T-helper 1 cell (primary cell): ENCODE measurements at regions not wholly inside any gene's neighbourhood (a gene's known extent, or its start where the extent isn't known, plus 50 kb on each side); places are given as distances from the start of the nearest gene placed in this dataset.

Experiments
- DNase-seq, 5 donors: peaks; one replicate each; pipeline ENCODE4 v3.0.0-alpha.2; 2012 to 2020

GRCh38 chr12:59929110-59929509 is 333.3 kb downstream of the SLC16A7 start:
- no peak for DNase-seq

- DNase-seq = no peak
These were observed 338.7 kb downstream of the SLC16A7 start for GRCh38 chr12:59934486-59934885.

GRCh38 chr12:59936534-59936933 is 340.7 kb downstream of the SLC16A7 start:
- DNase-seq = no peak

- DNase-seq = no peak
These were observed 341.3 kb downstream of the SLC16A7 start for GRCh38 chr12:59937148-59937547.

DNA sequence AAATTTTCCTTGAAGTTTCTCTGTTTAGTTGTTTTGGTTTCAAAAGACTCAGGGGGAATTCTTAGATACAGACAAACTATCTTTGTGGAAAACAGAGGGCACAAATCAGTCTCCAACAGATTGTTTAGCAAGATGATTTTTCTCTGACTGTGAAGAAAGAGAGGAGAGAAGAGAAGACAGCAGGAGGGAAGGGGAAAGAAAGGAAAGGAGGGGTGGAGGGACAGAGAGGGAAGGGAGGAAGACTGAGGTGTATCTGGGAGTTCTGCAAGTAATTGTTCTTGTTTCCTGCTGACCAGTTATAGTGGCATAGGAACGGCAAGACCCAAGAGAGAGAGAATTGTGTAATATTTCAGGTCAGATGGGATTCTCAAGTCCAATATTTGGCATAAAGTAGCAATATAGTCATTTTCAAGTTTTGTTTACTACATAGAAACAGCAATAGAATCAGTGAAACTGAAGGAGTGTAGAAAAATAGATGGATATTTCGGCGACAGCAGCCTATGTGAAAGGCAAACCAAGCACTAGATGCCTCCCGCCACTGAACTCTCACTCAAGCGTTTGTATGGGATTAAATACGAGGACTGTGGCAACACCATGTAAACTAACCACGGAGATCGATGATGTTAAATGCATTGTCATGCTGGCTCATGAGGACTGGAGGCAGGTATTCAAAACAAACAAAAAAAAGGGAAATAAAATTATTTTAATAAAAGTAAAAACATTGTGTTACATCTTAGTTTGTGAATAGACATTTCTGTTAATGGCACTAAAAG is 342.5 kb downstream of the SLC16A7 start:
- DNase-seq = no peak

DNA sequence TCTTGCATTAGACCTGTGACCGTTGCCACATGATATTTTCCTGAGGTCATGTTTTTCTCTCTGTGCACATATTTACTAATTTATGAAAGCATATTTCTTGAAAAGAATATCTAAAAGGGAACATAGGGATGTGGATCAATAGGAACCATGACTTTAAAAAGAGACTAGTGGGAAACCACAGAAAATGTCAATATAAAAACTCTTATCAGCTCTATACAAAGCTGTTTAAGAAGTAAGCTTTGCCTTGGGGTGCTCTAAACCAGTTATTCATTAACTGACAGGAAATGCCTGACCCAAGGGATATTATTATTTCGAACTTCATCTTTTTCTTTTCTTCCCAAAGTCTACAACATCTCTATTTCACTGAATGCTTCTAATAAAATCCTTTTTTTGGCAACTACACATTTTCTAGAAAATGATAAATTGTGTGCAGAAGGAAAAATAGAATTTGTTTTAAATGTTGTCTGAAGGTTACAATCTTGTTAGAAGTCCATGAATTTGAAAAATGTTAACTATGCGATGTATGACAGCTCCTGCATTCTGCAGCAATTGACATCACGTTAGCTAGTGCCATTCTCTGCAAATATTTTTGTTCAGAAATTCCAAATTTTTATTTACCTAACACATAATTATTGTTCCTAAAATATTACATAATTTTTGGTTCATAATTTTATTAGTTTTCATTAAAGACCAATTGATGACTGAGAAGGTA is 345.0 kb downstream of the SLC16A7 start:
- no peak for DNase-seq

DNA sequence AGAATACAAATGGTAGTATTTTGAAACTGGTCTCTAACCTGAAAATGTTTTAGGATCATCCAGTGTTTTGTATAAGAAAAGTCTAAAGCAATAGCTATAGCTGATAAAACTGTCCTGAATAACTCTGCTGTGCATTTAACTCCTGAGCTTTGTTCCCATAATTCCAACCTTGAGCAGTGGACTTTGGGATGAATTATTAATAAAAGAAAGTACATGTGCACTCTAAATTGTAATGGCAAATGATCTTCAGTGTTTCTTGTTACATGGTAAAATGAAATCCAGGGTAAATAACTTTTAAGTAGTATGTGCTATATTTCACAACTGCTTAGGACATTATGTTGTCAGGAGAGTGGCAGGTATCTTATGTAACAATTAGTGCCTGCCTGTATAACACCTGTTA is 345.6 kb downstream of the SLC16A7 start:
- DNase-seq = no peak

DNA sequence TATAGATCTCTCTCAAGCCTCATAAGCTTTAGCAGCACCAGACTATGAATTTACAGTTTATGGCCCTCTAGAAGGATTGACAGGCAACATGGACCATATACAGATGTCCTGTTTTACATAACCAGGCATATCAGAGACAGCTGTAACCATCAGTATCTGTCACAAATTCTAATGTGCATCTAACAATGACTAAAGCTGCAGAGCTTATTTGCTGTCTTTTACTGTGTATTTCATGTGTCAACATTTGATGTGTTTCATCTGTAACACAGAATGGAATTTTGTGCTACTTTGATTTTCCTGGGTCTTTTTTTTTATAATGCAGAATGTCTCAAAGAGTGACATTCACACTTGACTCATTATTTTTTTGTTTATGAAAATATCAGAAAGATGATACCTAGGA is 348.3 kb downstream of the SLC16A7 start:
- DNase-seq = no peak

- no peak for DNase-seq
These were observed 350.8 kb downstream of the SLC16A7 start for GRCh38 chr12:59946635-59947034.

- DNase-seq = no peak
These were observed 367.7 kb downstream of the SLC16A7 start for GRCh38 chr12:59963546-59963945.

DNA sequence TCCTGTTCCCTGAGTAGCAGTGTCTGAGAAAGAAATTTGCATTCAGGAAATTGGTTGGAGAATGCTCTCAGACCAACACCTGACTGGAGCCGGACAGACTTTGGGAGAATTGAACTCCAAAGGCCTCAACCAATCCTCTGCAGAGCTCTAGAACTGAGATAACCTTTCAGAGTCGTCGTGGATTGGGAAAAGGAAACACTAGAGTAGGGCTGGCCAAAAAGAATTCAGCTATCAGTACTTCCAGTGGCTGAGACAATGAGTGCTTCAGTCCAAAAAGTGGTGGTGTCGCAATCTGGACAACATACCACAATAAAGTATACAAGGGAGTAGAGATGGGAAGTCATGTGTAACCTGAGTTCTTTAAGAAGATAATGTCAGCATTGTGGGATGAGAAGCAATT is 377.1 kb downstream of the SLC16A7 start:
- no peak for DNase-seq

- no peak for DNase-seq
These were observed 377.7 kb downstream of the SLC16A7 start for GRCh38 chr12:59973515-59973914.

DNA sequence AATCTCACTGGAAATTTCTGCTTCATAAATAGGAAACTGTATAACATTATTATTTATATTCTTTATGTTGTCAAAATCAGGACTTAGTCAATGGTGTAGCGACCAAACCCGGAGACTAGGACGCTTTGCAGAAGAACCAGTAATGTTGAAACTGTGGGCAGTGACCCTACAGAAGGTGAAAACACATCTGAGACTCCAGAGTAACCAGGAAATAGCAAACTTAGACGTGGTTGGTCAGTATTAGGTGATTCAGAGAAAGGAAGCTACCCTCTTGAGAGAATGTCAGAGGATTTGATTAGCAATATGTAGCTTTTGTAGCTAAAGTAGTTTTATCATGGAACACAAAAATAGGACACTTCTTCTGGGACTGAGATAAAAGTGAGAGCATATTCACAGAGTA is 381.9 kb downstream of the SLC16A7 start:
- DNase-seq = no peak

- no peak for DNase-seq
These were observed 384.6 kb downstream of the SLC16A7 start for GRCh38 chr12:59980476-59980875.

GRCh38 chr12:59999291-59999690 is 403.5 kb downstream of the SLC16A7 start:
- DNase-seq = no peak

DNA sequence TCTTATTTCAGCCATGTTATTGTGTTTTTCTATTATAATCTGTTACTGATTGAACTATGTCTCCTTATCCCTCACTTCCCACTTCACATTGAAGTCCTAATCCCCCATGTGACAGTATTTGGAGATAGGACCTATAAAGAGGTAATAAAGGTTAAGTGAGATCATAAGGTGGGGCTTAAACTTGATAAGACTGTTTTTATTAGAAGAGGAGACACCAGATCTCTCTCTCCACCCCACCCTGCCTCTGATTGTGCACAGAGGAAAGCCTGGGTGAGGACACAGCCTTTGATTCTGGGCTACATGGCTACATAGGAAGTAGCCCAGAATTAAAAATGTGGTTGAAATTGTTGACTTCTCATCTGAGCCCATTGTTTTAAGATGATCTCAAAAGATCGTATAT is 414.7 kb downstream of the SLC16A7 start:
- DNase-seq = no peak

GRCh38 chr12:60012659-60013058 is 416.8 kb downstream of the SLC16A7 start:
- no peak for DNase-seq

DNA sequence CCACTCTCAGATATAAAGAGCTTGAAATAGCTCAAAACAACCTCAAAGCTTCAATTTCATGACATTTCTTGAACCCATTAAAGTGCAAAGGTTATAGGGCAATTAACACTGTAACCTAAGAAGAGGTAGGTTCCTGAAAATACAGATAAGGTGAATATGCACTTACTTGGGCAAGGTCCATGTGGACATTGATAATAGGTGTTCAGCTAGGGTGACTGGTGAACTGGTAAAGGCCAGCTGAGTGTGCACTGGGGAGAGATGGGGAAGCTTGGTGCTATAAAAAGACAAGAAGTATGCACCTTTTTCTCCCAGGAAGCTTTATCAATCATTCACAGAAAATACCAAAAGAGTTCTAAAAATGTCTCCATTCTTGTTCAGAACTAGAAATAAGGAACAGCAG is 418.6 kb downstream of the SLC16A7 start:
- DNase-seq = no peak

- DNase-seq = no peak
These were observed 424.2 kb downstream of the SLC16A7 start for GRCh38 chr12:60020068-60020467.

GRCh38 chr12:60021235-60021634 is 425.4 kb downstream of the SLC16A7 start:
- DNase-seq = no peak

- no peak for DNase-seq
These were observed 431.4 kb downstream of the SLC16A7 start for GRCh38 chr12:60027266-60027665.

DNA sequence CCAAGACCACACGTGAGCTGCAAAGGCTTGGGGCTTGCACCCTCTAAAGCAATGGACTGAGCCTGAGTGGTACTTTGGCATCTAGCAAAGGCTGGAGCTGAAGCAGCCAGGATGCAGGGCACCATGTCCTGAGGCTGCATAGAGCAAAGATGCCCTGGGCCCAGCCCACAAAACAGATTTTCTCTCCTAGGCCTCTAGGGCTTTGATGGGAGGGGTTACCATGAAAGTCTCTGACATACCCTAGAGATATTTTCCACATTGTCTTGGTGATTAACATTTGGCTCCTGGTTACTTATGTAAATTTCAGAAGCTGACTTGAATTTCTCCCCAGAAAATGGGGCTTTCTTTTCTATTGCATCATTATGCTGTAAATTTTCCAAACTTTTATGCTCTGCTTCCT is 438.3 kb downstream of the SLC16A7 start:
- no peak for DNase-seq

GRCh38 chr12:60035835-60036234 is 440.0 kb downstream of the SLC16A7 start:
- no peak for DNase-seq

DNA sequence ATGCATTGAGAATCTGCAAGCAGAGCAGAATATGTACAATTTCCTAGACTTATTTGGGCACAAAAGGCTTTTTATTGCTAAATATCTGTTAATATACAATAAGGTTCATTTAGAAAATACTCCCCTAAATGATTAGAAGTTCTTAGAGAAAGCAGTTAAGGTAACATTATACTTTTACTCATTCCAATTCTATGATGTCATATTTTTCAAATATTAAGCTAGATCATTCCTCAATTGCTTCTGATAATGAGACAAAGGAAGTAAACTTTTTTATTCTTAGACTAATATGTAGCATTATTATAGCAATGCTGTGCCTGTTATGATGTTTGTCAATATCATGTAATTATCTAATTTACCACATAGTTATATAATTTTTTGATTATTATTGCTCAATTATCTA is 447.0 kb downstream of the SLC16A7 start:
- DNase-seq = no peak

GRCh38 chr12:60043236-60043635 is 447.4 kb downstream of the SLC16A7 start:
- DNase-seq = no peak
